ENCODE measurements at regions not wholly inside any gene's neighbourhood (a gene's known extent, or its start where the extent isn't known, plus 50 kb on each side); places are given as distances from the start of the nearest gene placed in this dataset.

GRCh38 chr3:88259045-88259444, 109.3 kb downstream of the C3orf38 start:
- no peak for TF ChIP-seq CTCF (IDR thresholded peaks at IDR 0.05; ENCODE audit: extremely low read depth, missing control alignments)
- DNase-seq (ENCODE audit: low spot score), result no peak

GRCh38 chr3:88262527-88262926, 112.8 kb downstream of the C3orf38 start:
- DNase-seq (ENCODE audit: low spot score), result no peak
- TF ChIP-seq CTCF (IDR thresholded peaks at IDR 0.05; ENCODE audit: extremely low read depth, missing control alignments), result no peak

GRCh38 chr3:88263417-88264100, 113.8 kb downstream of the C3orf38 start:
- DNase-seq (ENCODE audit: low spot score), result no peak
- no peak for TF ChIP-seq CTCF (IDR thresholded peaks at IDR 0.05; ENCODE audit: extremely low read depth, missing control alignments)

GRCh38 chr3:88267441-88267840, 117.7 kb downstream of the C3orf38 start:
- no peak for DNase-seq (ENCODE audit: low spot score)
- TF ChIP-seq CTCF (IDR thresholded peaks at IDR 0.05; ENCODE audit: extremely low read depth, missing control alignments), result no peak

- no peak for DNase-seq (ENCODE audit: low spot score)
- TF ChIP-seq CTCF (IDR thresholded peaks at IDR 0.05; ENCODE audit: extremely low read depth, missing control alignments), result no peak
These were observed 118.1 kb downstream of the C3orf38 start for GRCh38 chr3:88267847-88268246.

GRCh38 chr3:88280326-88280725, 130.6 kb downstream of the C3orf38 start:
- DNase-seq (ENCODE audit: low spot score), result no peak
- TF ChIP-seq CTCF (IDR thresholded peaks at IDR 0.05; ENCODE audit: extremely low read depth, missing control alignments), result no peak

- DNase-seq (ENCODE audit: low spot score), result no peak
- no peak for TF ChIP-seq CTCF (IDR thresholded peaks at IDR 0.05; ENCODE audit: extremely low read depth, missing control alignments)
These were observed 132.9 kb downstream of the C3orf38 start for GRCh38 chr3:88282528-88283241.
